CD4-positive, CD25-positive, alpha-beta regulatory T cell (primary cell): ENCODE measurements at regions not wholly inside any gene's neighbourhood (a gene's known extent, or its start where the extent isn't known, plus 50 kb on each side); places are given as distances from the start of the nearest gene placed in this dataset.
A peak's percentile ranks its signal among the peaks of the same experiment; 100 is the strongest.

Experiments used
- ATAC-seq, 2 donors: fragments of 150-1000 bp; cut with Tn5 transposase; one replicate each; pipeline ENCODE4 v1.10.0; 2021; ENCODE audit warnings: low read depth in 2 of 2, moderate number of reproducible peaks in 2 of 2, moderate library complexity in 1 of 2
- DNase-seq, 3 donors: peaks; one replicate each; pipeline versions ENCODE4 v3.0.0 to v3.0.0-alpha.2; 2012 to 2022; ENCODE audit warnings: mixed read lengths in 1 of 3
- H3K27ac ChIP-seq: one replicate; pipeline ENCODE4 v1.7.0; 2013; ENCODE audit warnings: mild to moderate bottlenecking, low read length; ENCODE audit not compliant: insufficient read depth, poor library complexity, severe bottlenecking
- H3K27me3 ChIP-seq: one replicate; pipeline ENCODE4 v1.7.0; 2013; ENCODE audit warnings: low read length; ENCODE audit not compliant: control insufficient read depth, insufficient read depth
- H3K36me3 ChIP-seq: one replicate; pipeline ENCODE4 v1.7.0; 2013; ENCODE audit warnings: mild to moderate bottlenecking, low read length, moderate library complexity; ENCODE audit not compliant: control insufficient read depth, insufficient read depth
- H3K4me1 ChIP-seq: 2 replicates; pipeline ENCODE4 v1.7.0; 2013; ENCODE audit warnings: mild to moderate bottlenecking, low read length; ENCODE audit not compliant: insufficient read depth, control insufficient read depth, poor library complexity, severe bottlenecking
- H3K4me3 ChIP-seq: one replicate; pipeline ENCODE4 v1.7.0; 2013; ENCODE audit warnings: low read depth, mild to moderate bottlenecking, low read length, moderate library complexity
- H3K9me3 ChIP-seq, 2 experiments: 1 replicate in 1 of 2; 2 replicates in 1 of 2; pipeline ENCODE4 v1.7.0; 2013; ENCODE audit warnings: low read length in 2 of 2, mild to moderate bottlenecking in 1 of 2, moderate library complexity in 1 of 2; ENCODE audit not compliant: control insufficient read depth in 2 of 2
- H3K27ac Mint-ChIP-seq, 3 donors: one replicate each; pipeline ENCODE4 v1.8.0; 2020 to 2022; ENCODE audit warnings: mild to moderate bottlenecking in 3 of 3, mixed read lengths in 3 of 3, moderate library complexity in 2 of 3
- H3K27me3 Mint-ChIP-seq: one replicate; pipeline ENCODE4 v1.8.0; 2022; ENCODE audit warnings: mild to moderate bottlenecking, mixed read lengths
- H3K36me3 Mint-ChIP-seq: one replicate; pipeline ENCODE4 v1.8.0; 2020; ENCODE audit warnings: mixed read lengths
- H3K4me1 Mint-ChIP-seq, 4 donors: one replicate each; pipeline ENCODE4 v1.8.0; 2020 to 2022; ENCODE audit warnings: mixed read lengths in 4 of 4, mild to moderate bottlenecking in 1 of 4
- H3K4me3 Mint-ChIP-seq, 4 donors: one replicate each; pipeline ENCODE4 v1.8.0; 2020 to 2022; ENCODE audit warnings: mild to moderate bottlenecking in 4 of 4, mixed read lengths in 4 of 4, moderate library complexity in 3 of 4
- H3K9me3 Mint-ChIP-seq, 7 donors: one replicate each; pipeline ENCODE4 v1.8.0; 2020 to 2022; ENCODE audit warnings: mixed read lengths in 7 of 7, mild to moderate bottlenecking in 3 of 7, moderate library complexity in 2 of 7

DNA sequence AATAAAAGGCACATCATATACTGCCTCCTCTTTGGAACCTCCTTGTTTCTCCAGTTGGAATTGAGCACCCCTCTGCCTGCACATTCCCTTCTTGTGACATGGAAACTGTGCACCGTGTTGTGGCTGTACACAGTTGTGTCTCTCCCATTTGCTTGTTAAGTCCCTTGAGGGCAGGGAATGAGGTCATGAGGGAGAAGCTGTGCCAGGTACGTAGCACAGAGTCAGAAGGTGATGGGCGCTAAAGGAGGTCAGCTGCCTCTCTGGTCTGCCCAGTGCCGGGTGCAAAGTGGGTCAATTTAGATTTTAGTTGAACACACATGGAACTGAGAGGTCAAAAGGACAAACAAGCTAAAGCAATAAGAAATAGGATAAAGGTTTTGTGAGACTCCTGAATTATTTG lies 124.4 kb downstream of the FAM43A start:
- no peaks in the 10 kb centered on the region for H3K36me3 ChIP-seq
- Mint-ChIP-seq H3K4me1 (no peaks in the 10 kb centered on the region), H3K4me3 (no peak overlapping the region), H3K36me3 (no peaks in the 10 kb centered on the region), H3K27ac (no peak overlapping the region), H3K27me3 (peaks cover 36% of the 10 kb centered on the region), H3K9me3 (peaks cover 0 to 3% (median 0%) of the 10 kb centered on the region in 7 donors)
- H3K4me3 ChIP-seq = no peak overlapping the region
- H3K4me1 ChIP-seq = no peaks in the 10 kb centered on the region
- DNase-seq (no peak), ATAC-seq (no peak)
- H3K9me3 ChIP-seq = no peaks in the 10 kb centered on the region
- no peak overlapping the region for H3K27ac ChIP-seq
- H3K27me3 ChIP-seq = peaks cover 3% of the 10 kb centered on the region

DNA sequence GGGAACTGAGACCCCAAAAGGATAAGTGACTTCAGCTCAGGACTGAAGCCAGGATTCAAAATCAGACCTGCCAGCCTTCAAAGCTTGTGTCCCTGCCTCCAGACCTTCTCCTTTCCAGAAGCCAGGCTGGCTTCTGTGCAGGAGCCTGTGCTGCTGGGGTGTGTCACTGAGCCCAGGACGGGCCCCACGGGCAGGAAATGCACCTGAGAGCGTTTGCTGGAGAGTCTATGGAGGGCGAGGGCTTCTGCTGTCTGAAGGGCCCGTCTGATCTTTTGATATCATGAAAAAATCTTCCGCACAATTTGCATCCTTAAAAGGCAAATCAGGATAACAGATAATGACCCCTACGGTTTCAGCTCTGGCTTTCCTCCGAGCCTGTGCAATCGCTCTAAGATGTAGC lies 125.4 kb downstream of the FAM43A start:
- Histone ChIP-seq H3K36me3 (no peaks in the 10 kb centered on the region), H3K9me3 (no peaks in the 10 kb centered on the region), H3K27ac (no peak overlapping the region), H3K4me1 (no peaks in the 10 kb centered on the region), H3K4me3 (no peak overlapping the region), H3K27me3 (peaks cover 1% of the 10 kb centered on the region)
- H3K9me3 Mint-ChIP-seq = peaks cover 0 to 2% (median 0%) of the 10 kb centered on the region in 7 donors
- H3K27ac Mint-ChIP-seq = no peak overlapping the region
- no peak for ATAC-seq
- no peak for DNase-seq
- no peak overlapping the region for H3K4me3 Mint-ChIP-seq
- H3K36me3 Mint-ChIP-seq = no peaks in the 10 kb centered on the region
- peaks cover 39% of the 10 kb centered on the region for H3K27me3 Mint-ChIP-seq
- no peaks in the 10 kb centered on the region for H3K4me1 Mint-ChIP-seq

DNA sequence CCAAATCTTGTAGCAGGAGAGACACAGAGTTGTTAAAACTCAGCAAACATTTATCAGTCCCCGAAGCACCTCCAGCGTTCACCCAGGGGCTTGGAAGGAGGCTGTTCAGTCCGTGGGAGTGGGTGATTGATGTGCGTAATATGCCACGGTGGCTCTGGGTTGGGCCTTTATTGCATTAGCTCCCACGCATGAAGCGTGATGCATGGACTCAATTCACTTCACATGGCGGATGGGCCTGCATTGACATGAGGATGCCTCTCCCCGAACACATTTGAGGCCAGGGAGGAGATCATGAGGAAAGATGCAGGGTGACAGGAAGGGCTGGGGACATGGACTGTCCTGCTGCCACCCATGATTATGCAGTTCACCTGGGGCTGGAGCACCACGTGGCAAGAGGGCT lies 126.5 kb downstream of the FAM43A start:
- Mint-ChIP-seq H3K36me3 (no peaks in the 10 kb centered on the region), H3K9me3 (no peaks in the 10 kb centered on the region), H3K4me1 (no peaks in the 10 kb centered on the region), H3K27me3 (peaks cover 30% of the 10 kb centered on the region), H3K4me3 (no peak overlapping the region), H3K27ac (no peak overlapping the region)
- peaks cover 1% of the 10 kb centered on the region for H3K27me3 ChIP-seq
- no peaks in the 10 kb centered on the region for H3K4me1 ChIP-seq
- no peak overlapping the region for H3K4me3 ChIP-seq
- H3K27ac ChIP-seq = no peak overlapping the region
- no peaks in the 10 kb centered on the region for H3K36me3 ChIP-seq
- DNase-seq = no peak
- no peak for ATAC-seq
- no peaks in the 10 kb centered on the region for H3K9me3 ChIP-seq

- DNase-seq = no peak
- Histone ChIP-seq H3K4me3 (no peak overlapping the region), H3K27ac (no peak overlapping the region), H3K4me1 (no peaks in the 10 kb centered on the region), H3K27me3 (peaks cover 1% of the 10 kb centered on the region), H3K36me3 (no peaks in the 10 kb centered on the region), H3K9me3 (no peaks in the 10 kb centered on the region)
- H3K4me1 Mint-ChIP-seq = no peaks in the 10 kb centered on the region
- no peaks in the 10 kb centered on the region for H3K9me3 Mint-ChIP-seq
- peak overlapping the region in 1 of 3 donors; percentile 16 for H3K27ac Mint-ChIP-seq
- no peak for ATAC-seq
- H3K4me3 Mint-ChIP-seq = no peak overlapping the region
- no peaks in the 10 kb centered on the region for H3K36me3 Mint-ChIP-seq
- H3K27me3 Mint-ChIP-seq = peaks cover 30% of the 10 kb centered on the region
These were observed 129.2 kb downstream of the FAM43A start for GRCh38 chr3:194814878-194815357.

DNA sequence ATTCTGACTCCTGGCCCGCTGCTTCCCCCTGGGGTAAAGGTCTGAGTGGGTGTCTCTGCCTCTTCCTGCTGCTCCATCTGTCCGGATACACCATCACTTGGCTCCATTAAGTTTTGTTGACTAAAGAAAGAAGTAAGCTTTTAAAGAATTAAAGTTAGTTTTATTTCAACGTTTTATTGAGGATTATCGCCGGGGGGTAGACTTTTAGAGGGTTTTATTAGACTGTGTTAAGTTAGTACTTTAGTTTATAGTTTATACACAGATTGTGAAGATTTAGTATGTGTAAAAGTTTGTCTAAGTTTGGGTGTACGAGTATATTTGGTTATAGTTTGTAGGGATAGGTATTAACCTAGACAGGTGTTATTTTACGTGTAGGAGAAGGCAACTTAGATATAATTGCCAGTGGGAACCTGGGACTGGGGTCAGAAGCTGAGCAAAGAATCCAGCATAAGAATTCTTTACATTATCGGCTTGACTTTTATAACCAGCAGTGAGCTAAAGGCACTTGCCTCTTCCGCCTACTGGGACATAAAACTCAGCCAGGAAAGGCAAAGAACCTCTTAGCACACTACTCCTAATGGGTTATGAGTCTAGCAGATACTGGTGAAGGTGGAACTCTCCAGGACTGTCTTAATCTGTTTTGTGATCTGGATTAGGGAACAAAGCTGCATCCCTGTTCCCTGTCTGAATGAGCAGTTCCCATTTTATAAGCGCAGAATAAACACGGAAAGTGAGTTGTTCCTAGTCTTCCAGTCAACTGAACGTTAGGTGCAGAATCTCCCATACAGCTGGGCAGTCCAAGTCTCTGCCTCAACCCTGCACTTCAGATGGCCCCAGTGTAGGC lies 131.3 kb downstream of the FAM43A start:
- no peaks in the 10 kb centered on the region for H3K9me3 ChIP-seq
- H3K4me3 ChIP-seq = no peak overlapping the region
- H3K9me3 Mint-ChIP-seq = no peaks in the 10 kb centered on the region
- no peaks in the 10 kb centered on the region for H3K4me1 Mint-ChIP-seq
- no peaks in the 10 kb centered on the region for H3K27me3 ChIP-seq
- H3K4me3 Mint-ChIP-seq = no peak overlapping the region
- H3K36me3 Mint-ChIP-seq = no peaks in the 10 kb centered on the region
- no peak for ATAC-seq
- no peak overlapping the region for H3K27ac ChIP-seq
- H3K36me3 ChIP-seq = no peaks in the 10 kb centered on the region
- no peak overlapping the region for H3K27ac Mint-ChIP-seq
- no peak for DNase-seq
- peaks cover 23% of the 10 kb centered on the region for H3K27me3 Mint-ChIP-seq
- no peaks in the 10 kb centered on the region for H3K4me1 ChIP-seq

DNA sequence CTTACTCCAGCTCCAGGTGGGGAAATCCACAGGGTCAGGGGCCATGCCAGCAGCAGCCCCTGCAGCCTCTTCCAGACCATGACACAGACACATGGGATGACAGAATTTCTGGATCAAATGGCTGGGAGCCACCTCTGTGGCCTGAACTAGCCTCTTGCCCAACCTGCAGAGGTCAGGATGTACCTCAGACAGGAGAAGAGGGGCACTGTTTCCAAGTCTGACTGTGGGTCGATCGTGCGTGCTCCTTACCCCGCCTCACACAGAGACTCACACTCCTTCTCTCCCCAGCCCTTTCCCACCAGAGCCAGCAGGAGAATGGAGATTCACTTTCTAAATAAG lies 131.9 kb downstream of the FAM43A start:
- Histone ChIP-seq H3K4me3 (no peak overlapping the region), H3K36me3 (no peaks in the 10 kb centered on the region), H3K27ac (no peak overlapping the region), H3K9me3 (no peaks in the 10 kb centered on the region), H3K27me3 (no peaks in the 10 kb centered on the region), H3K4me1 (no peaks in the 10 kb centered on the region)
- ATAC-seq (no peak), DNase-seq (no peak)
- Mint-ChIP-seq H3K9me3 (no peaks in the 10 kb centered on the region), H3K4me1 (no peaks in the 10 kb centered on the region), H3K4me3 (no peak overlapping the region), H3K27ac (peak overlapping the region in 1 of 3 donors; percentile 32), H3K27me3 (peaks cover 23% of the 10 kb centered on the region), H3K36me3 (no peaks in the 10 kb centered on the region)

GRCh38 chr3:194817936-194818335 lies 132.3 kb downstream of the FAM43A start:
- ATAC-seq (no peak), DNase-seq (no peak)
- H3K36me3 ChIP-seq = no peaks in the 10 kb centered on the region
- no peak overlapping the region for H3K4me3 ChIP-seq
- H3K9me3 ChIP-seq = no peaks in the 10 kb centered on the region
- peaks cover 26% of the 10 kb centered on the region for H3K27me3 Mint-ChIP-seq
- no peak overlapping the region for H3K27ac ChIP-seq
- H3K27ac Mint-ChIP-seq = peak overlapping the region in 1 of 3 donors; percentile 32
- H3K27me3 ChIP-seq = no peaks in the 10 kb centered on the region
- no peaks in the 10 kb centered on the region for H3K4me1 ChIP-seq
- H3K36me3 Mint-ChIP-seq = no peaks in the 10 kb centered on the region
- no peak overlapping the region for H3K4me3 Mint-ChIP-seq
- no peaks in the 10 kb centered on the region for H3K9me3 Mint-ChIP-seq
- no peaks in the 10 kb centered on the region for H3K4me1 Mint-ChIP-seq

GRCh38 chr3:194824100-194824499 lies 138.4 kb downstream of the FAM43A start:
- Histone ChIP-seq H3K4me1 (no peaks in the 10 kb centered on the region), H3K27ac (no peak overlapping the region), H3K36me3 (no peaks in the 10 kb centered on the region), H3K9me3 (no peaks in the 10 kb centered on the region), H3K4me3 (no peak overlapping the region), H3K27me3 (no peaks in the 10 kb centered on the region)
- DNase-seq = no peak
- ATAC-seq = no peak
- Mint-ChIP-seq H3K9me3 (peaks cover 0 to 2% (median 0%) of the 10 kb centered on the region in 7 donors), H3K27me3 (peaks cover 10% of the 10 kb centered on the region), H3K36me3 (no peaks in the 10 kb centered on the region), H3K4me1 (peaks cover 0 to 3% (median 0%) of the 10 kb centered on the region in 4 donors), H3K4me3 (no peak overlapping the region), H3K27ac (peak overlapping the region in 1 of 3 donors; percentile 72)
